Trophoblast cell (in vitro differentiated cells and primary cell): ENCODE measurements at regions not wholly inside any gene's neighbourhood (a gene's known extent, or its start where the extent isn't known, plus 50 kb on each side); places are given as distances from the start of the nearest gene placed in this dataset.

ENCODE experiments used
- DNase-seq, 2 donors: peaks; one replicate each; pipeline ENCODE4 v3.0.0-alpha.2; 2016
- H2AFZ ChIP-seq: 2 replicates; pipeline ENCODE4 v1.6.1; 2013; ENCODE audit warnings: low read length, moderate library complexity, mild to moderate bottlenecking; ENCODE audit not compliant: insufficient read depth, poor library complexity
- H2AK5ac ChIP-seq: 2 replicates; pipeline ENCODE4 v1.6.1; 2013; ENCODE audit warnings: mild to moderate bottlenecking, low read length
- H2BK120ac ChIP-seq: 2 replicates; pipeline ENCODE4 v1.6.1; 2013; ENCODE audit warnings: low read length, mild to moderate bottlenecking, moderate library complexity; ENCODE audit not compliant: insufficient read depth, poor library complexity
- H2BK12ac ChIP-seq: 2 replicates; pipeline ENCODE4 v1.6.1; 2013; ENCODE audit warnings: mild to moderate bottlenecking, low read length, moderate library complexity
- H2BK5ac ChIP-seq: 2 replicates; pipeline ENCODE4 v1.6.1; 2013; ENCODE audit warnings: low read length, low read depth, moderate library complexity, mild to moderate bottlenecking; ENCODE audit not compliant: poor library complexity
- H3K14ac ChIP-seq: 2 replicates; pipeline ENCODE4 v1.6.1; 2013; ENCODE audit warnings: mild to moderate bottlenecking, low read length
- H3K18ac ChIP-seq: 2 replicates; pipeline ENCODE4 v1.6.1; 2013; ENCODE audit warnings: mild to moderate bottlenecking, low read length
- H3K23ac ChIP-seq: 2 replicates; pipeline ENCODE4 v1.6.1; 2013; ENCODE audit warnings: low read length
- H3K27ac ChIP-seq: 2 replicates; pipeline ENCODE4 v1.5.1; 2013; ENCODE audit warnings: low read depth, mild to moderate bottlenecking, inconsistent platforms, low read length, moderate library complexity
- H3K27me3 ChIP-seq: 2 replicates; pipeline ENCODE4 v1.6.1; 2013; ENCODE audit warnings: inconsistent platforms, mild to moderate bottlenecking, low read length, moderate library complexity; ENCODE audit not compliant: insufficient read depth
- H3K36me3 ChIP-seq, 2 experiments: 1 replicate in 1 of 2; 2 replicates in 1 of 2; pipeline ENCODE4 v1.6.1; 2013; ENCODE audit warnings: low read length in 2 of 2, mild to moderate bottlenecking in 2 of 2, moderate library complexity in 1 of 2; ENCODE audit not compliant: insufficient read depth in 2 of 2, control insufficient read depth in 1 of 2
- H3K4ac ChIP-seq: 2 replicates; pipeline ENCODE4 v1.6.1; 2013; ENCODE audit warnings: low read depth, mild to moderate bottlenecking, low read length, moderate library complexity
- H3K4me1 ChIP-seq, 2 experiments: 1 replicate in 1 of 2; 2 replicates in 1 of 2; pipeline ENCODE4 v1.6.1; 2013; ENCODE audit warnings: low read length in 2 of 2, mild to moderate bottlenecking in 2 of 2, moderate library complexity in 1 of 2; ENCODE audit not compliant: insufficient read depth in 2 of 2, control insufficient read depth in 1 of 2
- H3K4me2 ChIP-seq: 2 replicates; pipeline ENCODE4 v1.6.1; 2013; ENCODE audit warnings: inconsistent platforms, mild to moderate bottlenecking, low read length, moderate library complexity
- H3K4me3 ChIP-seq: 2 replicates; pipeline ENCODE4 v1.5.1; 2013; ENCODE audit warnings: mild to moderate bottlenecking, low read depth, low read length, inconsistent platforms
- H3K79me1 ChIP-seq: one replicate; pipeline ENCODE4 v1.6.1; 2013; ENCODE audit warnings: low read length
- H3K79me2 ChIP-seq: 2 replicates; pipeline ENCODE4 v1.6.1; 2013; ENCODE audit warnings: low read length, mild to moderate bottlenecking; ENCODE audit not compliant: control insufficient read depth, insufficient read depth, poor library complexity
- H3K9ac ChIP-seq: 2 replicates; pipeline ENCODE4 v1.6.1; 2013; ENCODE audit warnings: mild to moderate bottlenecking, low read length
- H3K9me3 ChIP-seq: 2 replicates; pipeline ENCODE4 v1.6.1; 2013; ENCODE audit warnings: low read depth, mild to moderate bottlenecking, control low read depth, inconsistent platforms, low read length; ENCODE audit not compliant: insufficient read depth
- H4K12ac ChIP-seq: 2 replicates; pipeline ENCODE4 v1.6.1; 2013; ENCODE audit warnings: low read depth, mild to moderate bottlenecking, low read length, moderate library complexity
- H4K8ac ChIP-seq: 2 replicates; pipeline ENCODE4 v1.6.1; 2013; ENCODE audit warnings: low read depth, mild to moderate bottlenecking, low read length, moderate library complexity
- H4K91ac ChIP-seq: one replicate; pipeline ENCODE4 v1.6.1; 2013; ENCODE audit warnings: low read depth, mild to moderate bottlenecking, low read length, moderate library complexity
- WGBS: extraction: QIAGEN DNeasy Blood & Tissue Kit; methylation state at CpG from one replicate; pipeline ENCODE4 v1.1.7; 2013; ENCODE audit warnings: missing lambda C conversion rate; ENCODE audit not compliant: insufficient read length, insufficient coverage; ENCODE audit errors: extremely low coverage; 5-methylcytosine and 5-hydroxymethylcytosine counted together

DNA sequence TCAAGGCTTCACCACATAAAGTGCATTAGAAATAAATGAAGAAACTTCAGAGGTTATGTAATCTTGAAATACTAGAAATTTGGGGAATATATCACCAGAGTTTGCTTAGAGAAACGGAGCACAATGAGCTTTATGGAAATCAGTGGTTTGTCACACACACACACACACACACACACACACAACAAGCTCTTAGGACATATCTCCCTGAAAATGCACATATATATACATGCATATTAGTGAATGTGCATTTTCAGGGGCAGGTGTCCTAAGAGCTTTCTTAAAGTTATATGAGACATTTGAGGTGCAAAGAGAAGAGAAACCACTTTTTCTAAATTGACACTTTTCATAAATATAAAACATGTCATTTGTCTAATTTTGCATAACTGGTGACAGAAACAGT is 93.7 kb upstream of the CARD18 start:
- H3K79me1 ChIP-seq: no peaks in the 10 kb centered on the region
- H2BK5ac ChIP-seq: no peak overlapping the region
- no peak overlapping the region for H3K18ac ChIP-seq
- no peak overlapping the region for H3K27ac ChIP-seq
- no peak overlapping the region for H3K23ac ChIP-seq
- no peaks in the 10 kb centered on the region for H3K79me2 ChIP-seq
- H2AFZ ChIP-seq: no peak overlapping the region
- no peak overlapping the region for H3K14ac ChIP-seq
- H3K4me2 ChIP-seq: no peak overlapping the region
- H4K8ac ChIP-seq: no peak overlapping the region
- H3K27me3 ChIP-seq: no peaks in the 10 kb centered on the region
- H3K36me3 ChIP-seq: no peaks in the 10 kb centered on the region
- H2BK12ac ChIP-seq: no peak overlapping the region
- H2BK120ac ChIP-seq: no peak overlapping the region
- H4K12ac ChIP-seq: no peak overlapping the region
- no peak overlapping the region for H3K4ac ChIP-seq
- no peaks in the 10 kb centered on the region for H3K4me1 ChIP-seq
- H3K9me3 ChIP-seq: no peaks in the 10 kb centered on the region
- H2AK5ac ChIP-seq: no peak overlapping the region
- no CpG with 5 or more reads among the region's 1 CpG for WGBS
- no peak overlapping the region for H3K9ac ChIP-seq
- no peak for DNase-seq
- no peak overlapping the region for H3K4me3 ChIP-seq
- no peak overlapping the region for H4K91ac ChIP-seq

DNA sequence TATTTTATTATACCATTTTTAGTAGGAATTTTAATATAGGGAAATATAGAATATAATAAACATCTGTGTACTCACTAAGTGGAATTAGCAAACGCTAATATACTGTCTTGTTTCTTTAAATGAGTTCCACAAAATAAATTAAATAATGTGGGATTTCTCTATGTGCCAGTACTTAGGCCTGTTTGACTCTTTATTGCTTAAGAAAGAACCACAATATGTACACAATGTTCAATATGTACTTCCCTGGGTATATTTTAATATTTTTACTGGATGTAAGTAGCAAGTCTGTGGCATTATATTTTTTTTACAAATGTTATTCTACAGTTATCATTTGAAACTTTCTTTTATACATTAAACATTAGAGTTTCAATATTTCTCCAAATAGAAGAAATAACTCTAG is 92.5 kb upstream of the CARD18 start:
- WGBS: no CpG with 5 or more reads among the region's 1 CpG
- H3K4ac ChIP-seq: no peak overlapping the region
- H2AFZ ChIP-seq: no peak overlapping the region

GRCh38 chr11:105230586-105230985 is 91.0 kb upstream of the CARD18 start:
- Histone ChIP-seq H2BK120ac (no peak overlapping the region), H2AFZ (no peak overlapping the region), H3K9me3 (no peaks in the 10 kb centered on the region), H4K12ac (no peak overlapping the region), H3K4me1 (no peaks in the 10 kb centered on the region), H3K36me3 (no peaks in the 10 kb centered on the region), H3K4me3 (no peak overlapping the region), H3K14ac (no peak overlapping the region), H3K18ac (no peak overlapping the region), H3K23ac (no peak overlapping the region), H3K79me1 (no peaks in the 10 kb centered on the region), H3K4ac (no peak overlapping the region), H3K27me3 (no peaks in the 10 kb centered on the region), H2BK5ac (no peak overlapping the region), H3K9ac (no peak overlapping the region), H3K27ac (no peak overlapping the region), H2AK5ac (no peak overlapping the region), H3K79me2 (no peaks in the 10 kb centered on the region), H2BK12ac (no peak overlapping the region), H4K8ac (no peak overlapping the region), H3K4me2 (no peak overlapping the region), H4K91ac (no peak overlapping the region)
- DNase-seq: no peak
- no CpG with 5 or more reads among the region's 1 CpG for WGBS

More for the DNA sequence above, 92.5 kb upstream of the CARD18 start:
- Histone ChIP-seq H3K79me2 (no peaks in the 10 kb centered on the region), H4K12ac (no peak overlapping the region), H3K4me2 (no peak overlapping the region), H3K27me3 (no peaks in the 10 kb centered on the region), H3K4me3 (no peak overlapping the region), H3K4me1 (no peaks in the 10 kb centered on the region), H2BK120ac (no peak overlapping the region), H4K8ac (no peak overlapping the region), H3K36me3 (no peaks in the 10 kb centered on the region), H3K79me1 (no peaks in the 10 kb centered on the region), H3K9me3 (no peaks in the 10 kb centered on the region), H3K27ac (no peak overlapping the region), H3K9ac (no peak overlapping the region), H4K91ac (no peak overlapping the region), H3K14ac (no peak overlapping the region), H2BK5ac (no peak overlapping the region), H2AK5ac (no peak overlapping the region), H3K23ac (no peak overlapping the region), H2BK12ac (no peak overlapping the region), H3K18ac (no peak overlapping the region)
- no peak for DNase-seq

DNA sequence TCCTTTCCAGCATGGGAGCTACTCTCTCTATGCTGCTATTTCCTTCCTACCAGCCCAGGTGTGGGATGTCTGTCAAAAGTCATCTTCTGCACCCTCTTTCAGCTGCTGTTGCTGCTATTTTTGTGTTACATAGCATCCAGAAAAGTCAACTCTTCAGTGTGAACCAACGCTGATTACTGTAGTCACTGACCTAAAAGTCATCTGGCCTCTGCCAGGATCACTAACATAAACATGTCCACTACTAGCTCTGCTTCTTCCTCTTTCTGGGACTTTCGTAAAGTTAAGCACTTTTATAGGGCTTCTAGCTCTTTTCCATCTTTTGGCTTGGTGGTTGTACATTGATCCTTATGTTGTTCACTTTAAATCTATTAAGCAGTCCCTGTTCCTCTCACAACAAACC is 90.2 kb upstream of the CARD18 start:
- H2BK12ac ChIP-seq: no peak overlapping the region
- no peak overlapping the region for H4K12ac ChIP-seq
- H2AK5ac ChIP-seq: no peak overlapping the region
- H3K4me2 ChIP-seq: no peak overlapping the region
- H3K27ac ChIP-seq: no peak overlapping the region
- H3K9me3 ChIP-seq: no peaks in the 10 kb centered on the region
- H4K91ac ChIP-seq: no peak overlapping the region
- no peak overlapping the region for H3K18ac ChIP-seq
- no peak overlapping the region for H3K4me3 ChIP-seq
- H2BK120ac ChIP-seq: no peak overlapping the region
- no peaks in the 10 kb centered on the region for H3K27me3 ChIP-seq
- no peaks in the 10 kb centered on the region for H3K4me1 ChIP-seq
- H3K14ac ChIP-seq: no peak overlapping the region
- no peak overlapping the region for H2AFZ ChIP-seq
- no peak overlapping the region for H3K9ac ChIP-seq
- H3K79me2 ChIP-seq: no peaks in the 10 kb centered on the region
- no CpG with 5 or more reads among the region's 2 CpGs for WGBS
- no peaks in the 10 kb centered on the region for H3K36me3 ChIP-seq
- no peak overlapping the region for H2BK5ac ChIP-seq
- H3K4ac ChIP-seq: no peak overlapping the region
- H3K79me1 ChIP-seq: no peaks in the 10 kb centered on the region
- no peak overlapping the region for H3K23ac ChIP-seq
- DNase-seq: no peak
- H4K8ac ChIP-seq: no peak overlapping the region
